Tibial artery (tissue), 4 donors: ENCODE measurements at regions not wholly inside any gene's neighbourhood (a gene's known extent, or its start where the extent isn't known, plus 50 kb on each side); places are given as distances from the start of the nearest gene placed in this dataset.

ENCODE experiments used
- DNase-seq, 2 donors: peaks; one replicate each; pipeline ENCODE4 v3.0.0-alpha.2; 2019
- H3K27ac ChIP-seq, 2 donors: fragments of 200-600 bp; sonication (generic) in 1 of 2; 1 replicate in 1 of 2; 2 replicates in 1 of 2; pipeline ENCODE4 v1.5.1; 2018 to 2019; ENCODE audit warnings: mild to moderate bottlenecking in 1 of 2
- H3K27me3 ChIP-seq, 2 donors: fragments of 200-600 bp; sonication (generic) in 1 of 2; one replicate each; pipeline versions ENCODE4 v1.5.1 to v1.6.0; 2016 to 2019
- H3K36me3 ChIP-seq, 3 donors: fragments of 200-600 bp; sonication (generic) in 2 of 3; one replicate each; pipeline ENCODE4 v1.5.1; 2016 to 2019; ENCODE audit warnings: mild to moderate bottlenecking in 2 of 3
- H3K4me1 ChIP-seq, 4 donors: fragments of 200-600 bp; sonication (generic) in 2 of 4; 1 replicate in 3 of 4; 2 replicates in 1 of 4; pipeline ENCODE4 v1.5.1; 2016 to 2019
- H3K4me3 ChIP-seq, 2 donors: fragments of 200-600 bp; sonication (generic) in 1 of 2; 1 replicate in 1 of 2; 2 replicates in 1 of 2; pipeline ENCODE4 v1.5.1; 2018 to 2019; ENCODE audit warnings: mild to moderate bottlenecking in 2 of 2
- H3K9me3 ChIP-seq, 3 donors: fragments of 200-600 bp; sonication (generic) in 1 of 3; one replicate each; pipeline ENCODE4 v1.5.1; 2016 to 2019
- CTCF ChIP-seq, 2 experiments: fragments of 200-600 bp in 1 of 2; fragments of 450-650 bp in 1 of 2; IDR thresholded peaks; one replicate each; pipeline ENCODE4 v1.5.1; 2017 to 2019; ENCODE audit warnings: antibody characterized with exemption in 2 of 2, mild to moderate bottlenecking in 1 of 2, moderate library complexity in 1 of 2
- intact Hi-C: fragments of 100-400 bp; cut with DNase I; formaldehyde crosslinking; loops from one replicate; pipeline ENCODE4 v1.15.0; 2023; ENCODE audit warnings: low total_unique reads

GRCh38 chr1:38446936-38447335 is 400.3 kb upstream of the POU3F1 start:
- no peak for TF ChIP-seq CTCF (IDR thresholded peaks at IDR 0.05)
- Histone ChIP-seq H3K36me3 (no peaks in the 10 kb centered on the region), H3K4me1 (peaks cover 0 to 14% (median 3%) of the 10 kb centered on the region in 4 donors), H3K27me3 (peaks cover 0 to 15% of the 10 kb centered on the region in 2 donors), H3K4me3 (no peak overlapping the region), H3K9me3 (peaks cover 0 to 6% (median 0%) of the 10 kb centered on the region in 3 donors), H3K27ac (no peak overlapping the region)
- no peak for DNase-seq
- intact Hi-C loops: no loop called here

- H3K4me3 ChIP-seq: no peak overlapping the region
- peaks cover 0 to 9% (median 9%) of the 10 kb centered on the region in 3 donors for H3K9me3 ChIP-seq
- no peak for TF ChIP-seq CTCF (IDR thresholded peaks at IDR 0.05)
- no peaks in the 10 kb centered on the region for H3K4me1 ChIP-seq
- H3K27me3 ChIP-seq: peaks cover 0 to 15% of the 10 kb centered on the region in 2 donors
- H3K27ac ChIP-seq: no peak overlapping the region
- intact Hi-C loops: no loop called here
- H3K36me3 ChIP-seq: no peaks in the 10 kb centered on the region
- no peak for DNase-seq
Observed at GRCh38 chr1:38444770-38445442, 398.3 kb upstream of the POU3F1 start.

GRCh38 chr1:38444311-38444710 is 397.7 kb upstream of the POU3F1 start:
- no peaks in the 10 kb centered on the region for H3K36me3 ChIP-seq
- intact Hi-C loops: no loop called here
- TF ChIP-seq CTCF (IDR thresholded peaks at IDR 0.05): no peak

GRCh38 chr1:38440402-38440801 is 393.8 kb upstream of the POU3F1 start:
- H3K9me3 ChIP-seq: peaks cover 0 to 9% (median 9%) of the 10 kb centered on the region in 3 donors
- H3K4me1 ChIP-seq: no peaks in the 10 kb centered on the region
- peaks cover 0 to 10% of the 10 kb centered on the region in 2 donors for H3K27me3 ChIP-seq
- intact Hi-C loops: no loop called here
- no peak for TF ChIP-seq CTCF (IDR thresholded peaks at IDR 0.05)
- no peak for DNase-seq
- no peaks in the 10 kb centered on the region for H3K36me3 ChIP-seq
- no peak overlapping the region for H3K27ac ChIP-seq
- no peak overlapping the region for H3K4me3 ChIP-seq

More at GRCh38 chr1:38444311-38444710, 397.7 kb upstream of the POU3F1 start:
- Histone ChIP-seq H3K4me1 (no peaks in the 10 kb centered on the region), H3K9me3 (peaks cover 0 to 9% (median 9%) of the 10 kb centered on the region in 3 donors), H3K4me3 (no peak overlapping the region), H3K27me3 (peaks cover 0 to 15% of the 10 kb centered on the region in 2 donors), H3K27ac (no peak overlapping the region)
- DNase-seq: no peak

GRCh38 chr1:38436749-38437148 is 390.2 kb upstream of the POU3F1 start:
- DNase-seq: no peak
- no peak overlapping the region for H3K27ac ChIP-seq
- no peaks in the 10 kb centered on the region for H3K4me1 ChIP-seq
- H3K4me3 ChIP-seq: no peak overlapping the region
- no peak for TF ChIP-seq CTCF (IDR thresholded peaks at IDR 0.05)
- H3K9me3 ChIP-seq: peaks cover 0 to 9% (median under 1%) of the 10 kb centered on the region in 3 donors
- H3K36me3 ChIP-seq: no peaks in the 10 kb centered on the region
- H3K27me3 ChIP-seq: peaks cover 0 to 3% of the 10 kb centered on the region in 2 donors
- intact Hi-C loops: no loop called here
